LHCN-M2 (cell line): ENCODE measurements at regions not wholly inside any gene's neighbourhood (a gene's known extent, or its start where the extent isn't known, plus 50 kb on each side); places are given as distances from the start of the nearest gene placed in this dataset.

ENCODE experiments used
- DNase-seq: peaks from one replicate; pipeline ENCODE4 v3.0.0-alpha.2; 2012; ENCODE audit warnings: low read depth

- DNase-seq, result peak; percentile 88
These were observed 84.0 kb upstream of the DSEL start for GRCh38 chr18:67600181-67601180.

GRCh38 chr18:67599277-67599676, 82.8 kb upstream of the DSEL start:
- DNase-seq, result peak; percentile 38

- no peak for DNase-seq
These were observed 81.2 kb upstream of the DSEL start for GRCh38 chr18:67597759-67598158.

GRCh38 chr18:67596003-67596402, 79.5 kb upstream of the DSEL start:
- no peak for DNase-seq

GRCh38 chr18:67590571-67591141, 74.1 kb upstream of the DSEL start:
- peak; percentile 64 for DNase-seq

GRCh38 chr18:67589325-67589724, 72.8 kb upstream of the DSEL start:
- no peak for DNase-seq

GRCh38 chr18:67586101-67586500, 69.6 kb upstream of the DSEL start:
- DNase-seq, result no peak

GRCh38 chr18:67583621-67584020, 67.1 kb upstream of the DSEL start:
- DNase-seq, result no peak

- DNase-seq, result no peak
These were observed 66.0 kb upstream of the DSEL start for GRCh38 chr18:67582488-67582887.

GRCh38 chr18:67581178-67581577, 64.7 kb upstream of the DSEL start:
- no peak for DNase-seq

GRCh38 chr18:67577386-67577785, 60.9 kb upstream of the DSEL start:
- DNase-seq, result no peak

- DNase-seq, result no peak
These were observed 58.2 kb upstream of the DSEL start for GRCh38 chr18:67574749-67575148.

GRCh38 chr18:67568166-67568565, 51.6 kb upstream of the DSEL start:
- DNase-seq, result no peak
